ENCODE measurements at regions not wholly inside any gene's neighbourhood (a gene's known extent, or its start where the extent isn't known, plus 50 kb on each side); places are given as distances from the start of the nearest gene placed in this dataset.
"Not testable (repeated sequence)": the region's sequence is repeated elsewhere in the genome, so short reads cannot be mapped to it uniquely, and the experiment has no call there.

GRCh38 chr14:84484243-84484642 is 1045.7 kb upstream of the FLRT2 start:
- not testable (repeated sequence) for TF ChIP-seq CTCF (IDR thresholded peaks at IDR 0.05); POLR2A (IDR thresholded peaks at IDR 0.05); POLR2AphosphoS5 (IDR thresholded peaks at IDR 0.05; ENCODE audit: insufficient read depth in 1 of 2, low read depth in 1 of 2)

All from vagina (tissue), 2 donors.